Thyroid gland (tissue), 4 donors: ENCODE measurements at regions not wholly inside any gene's neighbourhood (a gene's known extent, or its start where the extent isn't known, plus 50 kb on each side); places are given as distances from the start of the nearest gene placed in this dataset. TPM values are rescaled to one million over a fixed set of nuclear protein-coding genes. Genes with fewer than 3 reads are reported as not detected.

Experiments used
- DNase-seq, 2 donors: peaks; one replicate each; pipeline ENCODE4 v3.0.0-alpha.2; 2019
- H3K27ac ChIP-seq, 3 donors: fragments of 200-600 bp; sonication (generic); 1 replicate in 2 of 3; 2 replicates in 1 of 3; pipeline ENCODE4 v1.5.1; 2016 to 2019; ENCODE audit warnings: mild to moderate bottlenecking in 1 of 3, moderate library complexity in 1 of 3
- H3K27me3 ChIP-seq: fragments of 200-600 bp; sonication (generic); one replicate; pipeline ENCODE4 v1.5.1; 2019
- H3K36me3 ChIP-seq, 2 donors: fragments of 200-600 bp; sonication (generic); one replicate each; pipeline ENCODE4 v1.5.1; 2016 to 2019
- H3K4me1 ChIP-seq, 2 donors: fragments of 200-600 bp; sonication (generic); one replicate each; pipeline ENCODE4 v1.5.1; 2017 to 2019
- H3K4me3 ChIP-seq, 3 donors: fragments of 200-600 bp; sonication (generic); replicated peaks in 1 of 3; 1 replicate in 2 of 3; 2 replicates in 1 of 3; pipeline ENCODE4 v1.5.1; 2016; ENCODE audit warnings: mild to moderate bottlenecking in 1 of 3
- H3K9me3 ChIP-seq: fragments of 200-600 bp; sonication (generic); one replicate; pipeline ENCODE4 v1.5.1; 2017
- POLR2A ChIP-seq, 2 donors: fragments of 450-650 bp; IDR thresholded peaks; one replicate each; pipeline ENCODE4 v1.6.1; 2017; ENCODE audit warnings: antibody characterized with exemption in 2 of 2, mild to moderate bottlenecking in 2 of 2, moderate library complexity in 1 of 2
- WGBS, 2 donors: methylation state at CpG; one replicate each; pipeline ENCODE4 v1.1.5; 2017; 5-methylcytosine and 5-hydroxymethylcytosine counted together
- intact Hi-C: fragments of 100-400 bp; cut with DNase I; formaldehyde crosslinking; loops from one replicate; pipeline ENCODE4 v1.15.1; 2023
- small RNA-seq: library from RNA; depleted of rRNA; stranded (forward); fragments of <200 nt; gene quantifications from one replicate; pipeline ENCODE3, GENCODE V24; 2016
- TF ChIP-seq, protein P1 (sequence below), 6 experiments: fragments of 200-600 bp in 3 of 6; fragments of 450-650 bp in 3 of 6; sonication (generic) in 3 of 6; IDR thresholded peaks; one replicate each; pipeline ENCODE4 v1.5.1; 2016 to 2019; ENCODE audit warnings: antibody characterized with exemption in 6 of 6, mild to moderate bottlenecking in 2 of 6, inconsistent platforms in 1 of 6, moderate library complexity in 1 of 6

DNA sequence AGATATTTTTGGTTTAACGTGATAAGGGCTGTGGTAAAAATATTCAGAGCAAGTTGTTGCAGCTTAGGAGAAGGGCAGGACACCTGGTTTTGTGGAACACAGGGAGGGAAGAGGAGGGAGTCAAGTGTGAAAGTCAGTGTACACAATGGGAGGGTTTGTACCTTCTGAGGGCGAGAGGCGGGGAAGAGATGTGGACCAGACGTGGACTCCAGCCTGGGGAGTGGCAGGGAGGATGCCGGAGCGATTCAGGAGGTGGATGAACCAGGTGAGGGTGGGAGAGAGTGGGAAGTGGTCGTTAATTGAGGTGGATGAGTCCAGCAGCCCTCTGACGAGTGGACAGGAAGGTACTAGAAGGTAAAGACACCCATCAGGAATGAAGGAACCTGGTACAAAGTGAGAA, 52.2 kb upstream of the IRF2BP2 start:
- Histone ChIP-seq H3K36me3 (no peaks in the 10 kb centered on the region), H3K27ac (no peak overlapping the region), H3K4me3 (no peak overlapping the region), H3K27me3 (no peaks in the 10 kb centered on the region), H3K4me1 (peaks cover 1 to 11% of the 10 kb centered on the region in 2 donors), H3K9me3 (no peaks in the 10 kb centered on the region)
- no peak for TF ChIP-seq POLR2A (IDR thresholded peaks at IDR 0.05)
- DNase-seq = no peak
- intact Hi-C loops = no loop called here
- WGBS, 2 donors = 75 to 76% methylated on average over 8 of the region's 8 CpGs

DNA sequence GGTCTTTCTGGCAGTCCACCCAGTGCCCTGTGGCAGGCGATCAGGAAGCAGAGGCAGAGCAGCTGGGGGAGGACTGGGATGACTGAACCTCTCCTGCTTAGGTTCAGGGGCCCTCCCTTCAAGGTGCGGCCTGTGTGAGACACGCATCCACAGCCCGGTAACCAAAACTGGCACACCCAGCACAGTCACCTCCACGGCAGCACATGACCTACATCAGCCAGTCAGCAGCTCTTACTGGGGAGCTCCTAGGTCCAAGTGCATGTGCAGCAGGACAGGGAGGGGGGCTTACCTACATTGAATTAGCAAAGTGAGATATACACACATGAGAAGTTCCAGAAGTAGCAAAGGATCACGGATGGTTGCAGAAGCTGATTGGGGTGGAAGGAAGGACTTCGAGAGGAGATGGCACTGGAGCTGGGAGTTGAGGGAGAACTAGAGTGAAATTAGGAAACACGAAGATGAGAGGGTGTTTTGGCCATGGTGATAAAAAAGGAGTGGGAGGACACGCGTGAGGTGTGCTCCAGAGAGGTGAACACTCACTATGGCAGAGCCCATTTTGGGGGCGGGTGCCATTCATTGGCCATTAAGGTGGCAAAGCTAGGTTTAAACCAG, 51.4 kb upstream of the IRF2BP2 start:
- 93 to 94% methylated on average over 11 of the region's 11 CpGs for WGBS, 2 donors
- intact Hi-C loops = no loop called here
- Histone ChIP-seq H3K36me3 (no peaks in the 10 kb centered on the region), H3K27me3 (no peaks in the 10 kb centered on the region), H3K9me3 (no peaks in the 10 kb centered on the region), H3K4me3 (no peak overlapping the region), H3K4me1 (peaks cover 4 to 15% of the 10 kb centered on the region in 2 donors), H3K27ac (no peak overlapping the region)
- no peak for DNase-seq
- TF ChIP-seq, protein P1, sequence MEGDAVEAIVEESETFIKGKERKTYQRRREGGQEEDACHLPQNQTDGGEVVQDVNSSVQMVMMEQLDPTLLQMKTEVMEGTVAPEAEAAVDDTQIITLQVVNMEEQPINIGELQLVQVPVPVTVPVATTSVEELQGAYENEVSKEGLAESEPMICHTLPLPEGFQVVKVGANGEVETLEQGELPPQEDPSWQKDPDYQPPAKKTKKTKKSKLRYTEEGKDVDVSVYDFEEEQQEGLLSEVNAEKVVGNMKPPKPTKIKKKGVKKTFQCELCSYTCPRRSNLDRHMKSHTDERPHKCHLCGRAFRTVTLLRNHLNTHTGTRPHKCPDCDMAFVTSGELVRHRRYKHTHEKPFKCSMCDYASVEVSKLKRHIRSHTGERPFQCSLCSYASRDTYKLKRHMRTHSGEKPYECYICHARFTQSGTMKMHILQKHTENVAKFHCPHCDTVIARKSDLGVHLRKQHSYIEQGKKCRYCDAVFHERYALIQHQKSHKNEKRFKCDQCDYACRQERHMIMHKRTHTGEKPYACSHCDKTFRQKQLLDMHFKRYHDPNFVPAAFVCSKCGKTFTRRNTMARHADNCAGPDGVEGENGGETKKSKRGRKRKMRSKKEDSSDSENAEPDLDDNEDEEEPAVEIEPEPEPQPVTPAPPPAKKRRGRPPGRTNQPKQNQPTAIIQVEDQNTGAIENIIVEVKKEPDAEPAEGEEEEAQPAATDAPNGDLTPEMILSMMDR (IDR thresholded peaks at IDR 0.05) = no peak
- TF ChIP-seq POLR2A (IDR thresholded peaks at IDR 0.05) = no peak

DNA sequence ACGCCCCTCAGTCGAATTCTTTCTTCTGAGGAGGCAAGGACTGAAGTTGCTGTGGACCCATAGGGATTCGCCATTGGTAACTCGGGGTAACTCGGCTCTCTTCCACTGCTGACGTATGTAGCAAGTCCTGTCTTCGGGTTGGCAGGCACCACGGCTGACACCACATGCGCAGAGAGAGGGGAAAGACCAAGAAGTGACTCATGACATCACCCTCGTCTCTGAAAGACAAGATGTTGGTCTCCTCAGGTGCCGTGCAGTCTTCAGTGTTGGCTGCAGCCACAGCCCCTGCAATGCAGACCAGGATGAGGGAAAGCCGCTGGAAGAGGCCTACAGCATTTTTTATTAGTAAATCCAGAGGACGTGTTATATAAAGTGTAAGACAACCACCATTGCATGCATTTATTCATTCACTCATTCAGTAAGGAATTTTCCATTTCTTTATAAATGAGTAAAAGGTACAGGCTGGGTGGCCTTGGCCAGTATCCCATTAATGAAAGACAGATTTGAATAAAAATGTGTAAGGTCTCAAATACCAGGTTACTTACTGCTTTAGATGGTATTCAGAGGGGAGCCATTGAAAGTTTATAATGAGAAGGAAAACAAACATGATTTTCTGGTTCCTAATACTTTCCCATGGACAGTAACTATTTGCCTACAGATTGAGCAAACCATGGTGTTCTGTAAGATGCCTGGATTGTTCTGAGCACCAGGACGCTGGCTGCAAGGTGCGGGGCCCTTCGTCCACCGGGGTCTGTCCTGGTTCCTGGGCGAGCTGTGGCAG, 50.7 kb upstream of the IRF2BP2 start:
- Histone ChIP-seq H3K36me3 (no peaks in the 10 kb centered on the region), H3K4me1 (peaks cover 4 to 15% of the 10 kb centered on the region in 2 donors), H3K27ac (no peak overlapping the region), H3K9me3 (no peaks in the 10 kb centered on the region), H3K4me3 (no peak overlapping the region), H3K27me3 (no peaks in the 10 kb centered on the region)
- no peak for TF ChIP-seq POLR2A (IDR thresholded peaks at IDR 0.05)
- TF ChIP-seq, protein P1 (IDR thresholded peaks at IDR 0.05) = no peak
- WGBS, 2 donors = 95% methylated on average over 18 of the region's 18 CpGs
- no peak for DNase-seq
- intact Hi-C loops = no loop called here

Small RNA genes in the stretch of these regions (small RNA-seq; reads per million reads assigned to genes)
- gene RNY4P16 = not detected
